ENCODE measurements at regions not wholly inside any gene's neighbourhood (a gene's known extent, or its start where the extent isn't known, plus 50 kb on each side); places are given as distances from the start of the nearest gene placed in this dataset.

- TF ChIP-seq CTCF (IDR thresholded peaks at IDR 0.05), result no peak
- no peak for TF ChIP-seq POLR2A (IDR thresholded peaks at IDR 0.05)
Measured at GRCh38 chr2:188890755-188891154, 83.4 kb upstream of the COL3A1 start.

Data from Peyer's patch (tissue), 4 donors.